IPS DF 4.7 (cell line): ENCODE measurements at regions not wholly inside any gene's neighbourhood (a gene's known extent, or its start where the extent isn't known, plus 50 kb on each side); places are given as distances from the start of the nearest gene placed in this dataset.

ENCODE experiments used
- DNase-seq: peaks from one replicate; pipeline ENCODE4 v3.0.0-alpha.2; 2013; ENCODE audit warnings: low spot score; ENCODE audit errors: extremely low read depth

GRCh38 chr11:105553025-105553424 lies 56.8 kb upstream of the GRIA4 start:
- DNase-seq = no peak

GRCh38 chr11:105548359-105548758 lies 61.5 kb upstream of the GRIA4 start:
- no peak for DNase-seq

DNA sequence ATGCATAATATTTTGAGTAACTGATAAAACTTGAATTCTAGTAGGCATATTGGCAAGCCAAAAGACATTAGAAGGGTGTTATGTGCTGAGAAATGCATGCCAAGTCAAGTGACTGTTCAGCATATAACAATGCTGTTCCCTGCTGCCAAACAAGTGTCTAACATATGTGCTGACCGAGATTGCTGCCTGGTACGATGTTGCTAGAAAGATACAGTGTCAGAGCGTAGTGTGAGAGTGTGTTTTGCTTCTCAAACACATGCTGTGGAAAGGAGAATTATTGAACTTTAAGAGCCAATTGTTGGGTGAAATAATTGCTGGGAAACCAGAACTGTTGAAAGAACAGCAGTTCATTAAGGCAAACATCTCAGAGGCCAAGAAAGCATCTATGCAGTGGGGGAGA lies 71.3 kb upstream of the GRIA4 start:
- DNase-seq = no peak

DNA sequence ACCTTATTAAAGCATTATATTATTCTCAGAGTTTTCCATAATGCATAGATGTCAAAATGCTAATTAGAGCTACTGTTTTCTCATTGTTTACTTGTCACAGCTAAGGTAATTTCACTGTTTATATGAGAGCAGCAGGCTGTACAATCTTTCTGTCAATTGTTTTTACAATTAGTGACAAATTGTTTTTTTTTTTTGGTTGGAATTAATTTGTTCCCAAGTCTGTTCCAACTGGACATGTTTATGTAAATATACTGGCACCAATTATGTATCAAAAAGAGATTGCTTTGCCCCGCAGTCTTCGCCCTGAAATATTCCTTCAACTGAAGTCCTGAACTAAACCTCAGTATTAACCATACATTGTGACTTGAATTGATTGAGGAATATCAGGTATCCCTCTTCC lies 72.3 kb upstream of the GRIA4 start:
- no peak for DNase-seq

DNA sequence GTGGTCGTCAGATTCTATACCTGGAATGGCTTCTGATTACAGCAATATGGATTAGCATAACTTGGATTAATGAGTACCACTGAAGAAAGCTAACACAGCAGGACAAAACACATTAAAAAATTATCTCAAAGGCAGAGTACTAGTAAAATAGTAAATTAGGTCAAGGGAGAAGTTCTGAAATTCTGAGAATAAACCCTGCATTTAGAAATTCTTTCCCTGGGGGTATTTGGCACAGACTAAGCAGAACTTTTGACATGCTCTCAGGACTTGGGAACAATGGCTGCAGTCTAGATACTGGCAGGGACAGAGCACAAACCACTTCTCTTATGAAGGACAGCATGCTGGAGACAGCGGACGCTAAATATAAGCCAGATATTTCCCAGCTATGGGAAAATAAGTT lies 85.6 kb upstream of the GRIA4 start:
- no peak for DNase-seq

GRCh38 chr11:105520706-105521345 lies 89.0 kb upstream of the GRIA4 start:
- no peak for DNase-seq

- no peak for DNase-seq
Measured at GRCh38 chr11:105507496-105508254, 102.2 kb upstream of the GRIA4 start.

GRCh38 chr11:105492010-105492409 lies 117.9 kb upstream of the GRIA4 start:
- DNase-seq = no peak

GRCh38 chr11:105491394-105491793 lies 118.5 kb upstream of the GRIA4 start:
- no peak for DNase-seq

DNA sequence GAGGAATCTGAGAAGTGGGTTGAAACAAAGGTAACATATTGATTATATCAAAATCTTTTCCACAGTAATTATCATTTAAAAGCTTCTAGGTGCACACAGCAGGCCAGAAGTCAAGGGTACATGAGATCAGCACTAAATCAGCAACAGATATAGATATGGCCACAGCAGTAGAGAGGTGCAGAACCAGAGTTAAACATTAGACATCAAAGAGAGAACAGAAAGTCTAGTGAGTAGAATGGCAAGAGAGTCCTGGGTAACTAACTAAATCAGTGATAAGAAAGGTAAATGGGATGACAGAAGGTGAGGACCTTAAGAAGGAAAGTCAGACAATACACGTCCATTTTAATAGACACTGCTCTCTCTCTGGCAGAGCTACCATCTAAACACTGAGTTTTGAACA lies 119.5 kb upstream of the GRIA4 start:
- no peak for DNase-seq

DNA sequence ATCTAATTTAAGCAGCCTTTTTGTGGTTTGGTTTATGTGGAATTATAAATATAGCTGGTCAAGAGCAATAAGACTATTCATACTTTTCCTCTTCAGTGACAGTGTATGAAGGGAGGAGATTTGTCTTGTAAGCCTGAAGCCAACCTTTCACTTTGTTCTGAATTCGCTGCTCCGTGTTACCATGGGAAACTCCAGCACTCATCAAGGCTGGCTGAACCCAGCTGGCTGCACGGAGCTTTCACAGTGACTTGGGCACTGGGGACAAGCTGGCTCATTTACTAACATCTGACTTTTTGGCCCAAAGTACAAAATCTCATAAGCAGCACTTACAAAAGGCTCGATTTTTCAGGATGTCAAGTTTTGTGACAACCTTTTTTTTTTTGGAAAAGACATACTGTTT lies 120.4 kb upstream of the GRIA4 start:
- no peak for DNase-seq

- no peak for DNase-seq
Measured at GRCh38 chr11:105486929-105487328, 122.9 kb upstream of the GRIA4 start.

DNA sequence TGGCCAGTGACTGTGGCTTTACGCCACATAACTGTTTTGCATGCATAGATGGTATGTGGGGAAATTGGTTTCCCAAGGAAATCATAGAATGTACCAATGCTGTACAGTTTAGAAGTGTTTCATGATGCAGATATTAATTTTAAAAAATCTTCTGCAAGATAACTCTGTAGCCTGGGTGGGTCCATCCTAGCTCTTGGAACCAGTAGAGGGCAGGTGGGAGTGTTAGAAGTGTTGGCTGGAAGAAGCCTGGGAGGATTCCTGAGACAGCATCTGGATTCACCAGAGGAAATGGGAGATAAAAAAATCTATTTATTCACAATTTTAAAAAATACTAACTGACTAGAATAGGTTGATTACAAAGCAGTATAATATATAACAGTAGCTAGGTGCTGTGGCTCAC lies 139.9 kb upstream of the GRIA4 start:
- DNase-seq = no peak

GRCh38 chr11:105468154-105468553 lies 141.7 kb upstream of the GRIA4 start:
- DNase-seq = no peak

- DNase-seq = no peak
Measured at GRCh38 chr11:105466582-105467228, 143.2 kb upstream of the GRIA4 start.

GRCh38 chr11:105458071-105458470 lies 151.8 kb upstream of the GRIA4 start:
- no peak for DNase-seq

GRCh38 chr11:105456950-105457349 lies 152.9 kb upstream of the GRIA4 start:
- peak; percentile 11 for DNase-seq

DNA sequence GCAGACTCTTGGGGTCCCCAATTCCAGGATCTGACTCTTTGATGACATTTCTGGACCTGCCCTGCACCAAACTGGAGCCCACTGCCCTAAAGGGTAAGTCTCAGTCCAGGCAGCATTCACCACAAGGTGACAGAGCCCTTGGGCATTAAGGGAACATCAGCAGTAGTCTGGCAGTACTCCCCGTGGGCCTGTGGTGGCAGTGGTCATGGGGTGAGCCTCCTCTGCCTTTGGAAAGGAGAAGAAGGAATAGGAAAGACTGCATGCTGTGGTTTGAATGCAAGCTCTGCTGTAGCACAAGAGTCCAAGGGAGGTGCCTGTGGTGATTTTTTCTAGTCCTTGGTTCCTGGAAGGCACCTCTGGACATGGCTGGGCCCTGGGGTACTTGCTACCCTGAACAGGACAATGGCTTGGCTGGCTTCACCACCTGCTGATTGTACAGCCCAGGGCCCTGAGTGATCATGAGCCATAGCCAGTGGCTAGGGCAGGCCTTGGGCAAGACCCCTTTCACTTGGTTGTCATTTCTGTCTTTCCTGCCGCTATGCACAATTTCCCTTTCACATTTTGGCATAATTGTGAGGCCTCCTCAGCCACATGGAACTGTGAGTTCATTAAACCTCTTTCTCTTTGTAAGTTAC lies 160.7 kb upstream of the GRIA4 start:
- DNase-seq = no peak

- DNase-seq = no peak
Measured at GRCh38 chr11:105448703-105449079, 161.2 kb upstream of the GRIA4 start.

DNA sequence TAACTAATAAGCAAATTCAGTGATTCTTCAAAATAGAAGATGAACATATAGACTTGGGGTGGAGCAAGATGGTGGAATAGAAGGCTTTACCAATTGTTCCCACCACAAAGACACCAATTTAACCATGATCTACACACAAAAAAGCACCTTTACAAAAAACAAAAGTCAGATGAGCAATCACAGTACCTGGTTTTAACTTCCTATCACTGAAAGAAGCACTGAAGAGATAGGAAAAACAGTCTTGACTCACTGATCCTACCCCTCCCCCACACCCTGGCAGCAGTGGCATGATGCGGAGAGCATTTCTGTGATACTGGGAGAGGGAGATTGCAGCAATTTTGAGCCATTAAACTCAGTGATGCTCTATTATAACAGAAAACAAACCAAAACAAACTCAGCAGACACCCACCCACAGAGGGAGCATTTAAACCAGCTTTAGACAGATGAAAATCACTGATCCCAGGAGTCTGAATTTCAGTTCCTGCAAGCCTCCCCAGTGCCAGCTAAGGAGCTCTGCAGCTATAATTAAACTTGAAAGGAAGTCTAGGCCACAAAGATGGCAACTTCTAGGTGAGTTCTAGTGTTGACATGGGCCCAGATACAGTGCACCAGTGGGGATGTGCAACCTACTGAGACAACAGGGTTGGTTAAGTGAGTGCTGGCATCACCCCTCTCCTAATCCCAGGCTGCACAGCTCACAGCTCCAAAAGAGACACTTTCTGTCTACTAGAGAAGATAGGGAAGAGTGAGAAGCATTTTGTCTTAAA lies 161.8 kb upstream of the GRIA4 start:
- no peak for DNase-seq

DNA sequence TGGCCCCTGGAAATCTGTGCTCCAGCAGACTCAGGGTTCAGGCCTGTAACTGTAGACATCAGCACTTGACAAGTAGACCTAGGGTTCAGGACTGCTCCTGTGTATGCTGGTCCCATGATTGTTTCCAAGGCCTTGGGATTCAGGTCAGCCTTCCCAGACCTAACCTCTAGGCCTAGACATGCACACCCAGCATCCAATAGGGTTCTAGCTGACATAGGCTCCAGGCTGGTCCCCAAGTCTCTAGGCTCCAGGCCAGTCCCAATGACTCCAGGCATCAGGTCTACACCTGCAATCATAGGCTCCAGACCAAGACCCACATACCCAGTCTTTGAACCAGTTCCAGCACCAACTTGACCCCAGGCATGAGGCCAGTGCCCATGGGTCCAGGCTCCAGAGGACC lies 166.2 kb upstream of the GRIA4 start:
- no peak for DNase-seq
